Fibroblast of the aortic adventitia (primary cell): ENCODE measurements at regions not wholly inside any gene's neighbourhood (a gene's known extent, or its start where the extent isn't known, plus 50 kb on each side); places are given as distances from the start of the nearest gene placed in this dataset.

Experiments
- DNase-seq: peaks from one replicate; pipeline ENCODE4 v3.0.0-alpha.2; 2010; ENCODE audit warnings: low read depth
- H3K4me3 ChIP-seq: 2 replicates; pipeline ENCODE4 v1.5.1; 2011; ENCODE audit warnings: low read depth, mild to moderate bottlenecking, control low read depth, low read length, moderate library complexity
- CTCF ChIP-seq: IDR thresholded peaks from 2 replicates; pipeline ENCODE4 v1.5.1; 2011; ENCODE audit warnings: mild to moderate bottlenecking, low read length, control low read depth, inconsistent platforms; ENCODE audit not compliant: insufficient read depth

GRCh38 chr5:38728029-38728428 is 117.8 kb upstream of the OSMR start:
- no peak for DNase-seq
- TF ChIP-seq CTCF: no peak
- no peak overlapping the region for H3K4me3 ChIP-seq

GRCh38 chr5:38731461-38731860 is 114.4 kb upstream of the OSMR start:
- TF ChIP-seq CTCF: no peak
- DNase-seq: no peak
- no peak overlapping the region for H3K4me3 ChIP-seq

GRCh38 chr5:38734353-38734752 is 111.5 kb upstream of the OSMR start:
- TF ChIP-seq CTCF: no peak
- DNase-seq: no peak

GRCh38 chr5:38736089-38736488 is 109.7 kb upstream of the OSMR start:
- no peak overlapping the region for H3K4me3 ChIP-seq
- no peak for DNase-seq
- TF ChIP-seq CTCF: no peak

More at GRCh38 chr5:38734353-38734752, 111.5 kb upstream of the OSMR start:
- no peak overlapping the region for H3K4me3 ChIP-seq

GRCh38 chr5:38737976-38738375 is 107.8 kb upstream of the OSMR start:
- DNase-seq: no peak
- H3K4me3 ChIP-seq: no peak overlapping the region
- TF ChIP-seq CTCF: no peak

GRCh38 chr5:38739011-38739704 is 106.7 kb upstream of the OSMR start:
- TF ChIP-seq CTCF: no peak
- no peak overlapping the region for H3K4me3 ChIP-seq
- DNase-seq: peak; percentile 71

GRCh38 chr5:38739705-38740045 is 106.1 kb upstream of the OSMR start:
- no peak overlapping the region for H3K4me3 ChIP-seq
- DNase-seq: no peak
- TF ChIP-seq CTCF: no peak
